ENCODE measurements at regions not wholly inside any gene's neighbourhood (a gene's known extent, or its start where the extent isn't known, plus 50 kb on each side); places are given as distances from the start of the nearest gene placed in this dataset.

GRCh38 chr3:182683858-182684257 lies 109.4 kb upstream of the ATP11B start:
- 0% methylated on average over 1 of the region's 1 CpG for WGBS
- H3K36me3 ChIP-seq, result no peaks in the 10 kb centered on the region
- no peaks in the 10 kb centered on the region for H3K9me3 ChIP-seq
- no peak for TF ChIP-seq POLR2AphosphoS5 (IDR thresholded peaks at IDR 0.05)
- no peak for TF ChIP-seq POLR2A (IDR thresholded peaks at IDR 0.05)
- no peak for TF ChIP-seq EP300 (IDR thresholded peaks at IDR 0.05)
- no peak for TF ChIP-seq CTCF (IDR thresholded peaks at IDR 0.05)
- no peak for DNase-seq (ENCODE audit: low spot score in 2 of 2)
- no peak overlapping the region for H3K27ac ChIP-seq
- peaks cover 16% of the 10 kb centered on the region for H3K4me1 ChIP-seq
- no peak overlapping the region for H3K4me3 ChIP-seq
- peaks cover 32% of the 10 kb centered on the region for H3K27me3 ChIP-seq

- Histone ChIP-seq H3K36me3 (no peaks in the 10 kb centered on the region), H3K4me3 (no peak overlapping the region), H3K9me3 (no peaks in the 10 kb centered on the region), H3K27ac (no peak overlapping the region), H3K4me1 (peaks cover 16% of the 10 kb centered on the region), H3K27me3 (peaks cover 32% of the 10 kb centered on the region)
- TF ChIP-seq POLR2A (IDR thresholded peaks at IDR 0.05) (no peak), CTCF (IDR thresholded peaks at IDR 0.05) (no peak), POLR2AphosphoS5 (IDR thresholded peaks at IDR 0.05) (no peak), EP300 (IDR thresholded peaks at IDR 0.05) (no peak)
- 72% methylated on average over 5 of the region's 5 CpGs for WGBS
- DNase-seq (ENCODE audit: low spot score in 2 of 2), result no peak
Measured at GRCh38 chr3:182686033-182686886, 107.0 kb upstream of the ATP11B start.

- no peak for DNase-seq (ENCODE audit: low spot score in 2 of 2)
- Histone ChIP-seq H3K27ac (no peak overlapping the region), H3K4me3 (no peak overlapping the region), H3K27me3 (peaks cover 14% of the 10 kb centered on the region), H3K4me1 (no peaks in the 10 kb centered on the region), H3K9me3 (no peaks in the 10 kb centered on the region), H3K36me3 (no peaks in the 10 kb centered on the region)
- no peak for TF ChIP-seq POLR2AphosphoS5 (IDR thresholded peaks at IDR 0.05)
- TF ChIP-seq EP300 (IDR thresholded peaks at IDR 0.05), result no peak
- TF ChIP-seq CTCF (IDR thresholded peaks at IDR 0.05), result no peak
- no peak for TF ChIP-seq POLR2A (IDR thresholded peaks at IDR 0.05)
- WGBS, result 76% methylated on average over 2 of the region's 2 CpGs
Measured at GRCh38 chr3:182690172-182690571, 103.1 kb upstream of the ATP11B start.

GRCh38 chr3:182692021-182692420 lies 101.3 kb upstream of the ATP11B start:
- Histone ChIP-seq H3K27me3 (peaks cover 8% of the 10 kb centered on the region), H3K4me3 (no peak overlapping the region), H3K27ac (no peak overlapping the region), H3K4me1 (no peaks in the 10 kb centered on the region), H3K9me3 (no peaks in the 10 kb centered on the region), H3K36me3 (no peaks in the 10 kb centered on the region)
- 84% methylated on average over 6 of the region's 6 CpGs for WGBS
- DNase-seq (ENCODE audit: low spot score in 2 of 2), result no peak
- TF ChIP-seq POLR2AphosphoS5 (IDR thresholded peaks at IDR 0.05) (no peak), POLR2A (IDR thresholded peaks at IDR 0.05) (no peak), CTCF (IDR thresholded peaks at IDR 0.05) (no peak), EP300 (IDR thresholded peaks at IDR 0.05) (no peak)

GRCh38 chr3:182692695-182693094 lies 100.6 kb upstream of the ATP11B start:
- no peak for TF ChIP-seq POLR2AphosphoS5 (IDR thresholded peaks at IDR 0.05)
- TF ChIP-seq EP300 (IDR thresholded peaks at IDR 0.05), result no peak
- TF ChIP-seq CTCF (IDR thresholded peaks at IDR 0.05), result no peak
- no peak for TF ChIP-seq POLR2A (IDR thresholded peaks at IDR 0.05)
- no peak overlapping the region for H3K27ac ChIP-seq
- H3K4me3 ChIP-seq, result no peak overlapping the region
- H3K36me3 ChIP-seq, result no peaks in the 10 kb centered on the region
- DNase-seq (ENCODE audit: low spot score in 2 of 2), result no peak
- H3K27me3 ChIP-seq, result peaks cover 8% of the 10 kb centered on the region
- H3K4me1 ChIP-seq, result no peaks in the 10 kb centered on the region
- 68% methylated on average over 1 of the region's 1 CpG for WGBS
- H3K9me3 ChIP-seq, result no peaks in the 10 kb centered on the region

Data from suprapubic skin (tissue), 4 donors.